ENCODE measurements at regions not wholly inside any gene's neighbourhood (a gene's known extent, or its start where the extent isn't known, plus 50 kb on each side); places are given as distances from the start of the nearest gene placed in this dataset.

DNA sequence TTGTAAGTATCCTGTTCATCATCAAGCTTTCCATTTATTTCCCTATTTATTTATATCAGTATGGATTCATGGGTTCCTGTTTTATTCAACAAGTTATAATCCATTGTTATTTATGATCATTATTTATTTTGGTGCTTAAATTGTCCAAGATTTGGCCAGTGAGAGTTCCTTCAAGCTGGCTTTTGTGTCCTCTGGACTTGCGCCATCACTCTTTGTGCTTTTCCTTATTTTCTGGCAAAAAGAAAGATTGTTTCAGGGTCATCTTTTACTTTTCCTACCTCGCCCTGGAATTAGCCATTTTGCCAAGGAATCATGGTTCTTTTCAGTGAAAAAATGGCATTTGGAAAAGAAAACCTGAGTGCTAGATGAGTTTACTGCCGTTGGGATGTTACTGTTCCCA lies 193.4 kb downstream of the ADAMTS15 start:
- no peak for DNase-seq

DNA sequence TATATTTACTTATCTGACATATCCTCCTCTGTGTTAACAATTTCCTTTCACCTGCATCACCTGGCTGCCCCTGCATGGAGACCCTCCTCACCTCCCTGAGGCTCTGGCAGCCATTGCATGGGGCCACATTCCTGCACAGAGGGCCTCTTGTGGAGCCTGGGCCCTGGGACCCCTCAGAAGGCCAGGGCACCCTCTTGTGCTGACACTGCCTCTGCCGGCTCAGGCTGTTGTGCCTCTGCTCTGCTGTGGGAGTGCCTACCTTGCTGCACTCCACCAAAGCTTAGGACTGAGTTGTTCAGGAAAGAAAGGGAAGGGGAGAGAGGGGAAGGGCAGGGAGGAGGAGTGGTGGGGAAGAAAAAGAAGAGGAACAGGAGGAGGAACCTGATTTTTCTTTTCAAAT lies 194.5 kb downstream of the ADAMTS15 start:
- DNase-seq: no peak

DNA sequence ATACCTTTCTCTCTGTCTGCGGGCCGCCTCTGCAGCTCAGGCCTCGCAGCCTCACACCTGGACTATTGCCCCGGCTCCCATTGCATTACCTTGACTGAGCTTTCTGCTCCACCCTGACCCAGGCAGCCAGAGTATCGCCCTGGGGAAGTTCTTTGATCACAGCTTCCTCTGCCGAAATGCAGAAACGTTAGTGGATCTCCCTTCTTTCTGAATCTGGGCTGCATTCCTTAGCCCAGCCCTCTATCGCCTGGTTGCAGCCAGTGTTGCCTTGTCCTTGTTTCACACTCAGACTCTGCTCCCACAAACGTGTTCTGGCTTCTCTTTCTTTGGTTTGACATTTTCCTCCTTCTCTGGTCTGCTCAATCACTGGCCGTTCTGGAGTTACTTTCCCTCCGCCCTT lies 195.7 kb downstream of the ADAMTS15 start:
- DNase-seq: no peak

DNA sequence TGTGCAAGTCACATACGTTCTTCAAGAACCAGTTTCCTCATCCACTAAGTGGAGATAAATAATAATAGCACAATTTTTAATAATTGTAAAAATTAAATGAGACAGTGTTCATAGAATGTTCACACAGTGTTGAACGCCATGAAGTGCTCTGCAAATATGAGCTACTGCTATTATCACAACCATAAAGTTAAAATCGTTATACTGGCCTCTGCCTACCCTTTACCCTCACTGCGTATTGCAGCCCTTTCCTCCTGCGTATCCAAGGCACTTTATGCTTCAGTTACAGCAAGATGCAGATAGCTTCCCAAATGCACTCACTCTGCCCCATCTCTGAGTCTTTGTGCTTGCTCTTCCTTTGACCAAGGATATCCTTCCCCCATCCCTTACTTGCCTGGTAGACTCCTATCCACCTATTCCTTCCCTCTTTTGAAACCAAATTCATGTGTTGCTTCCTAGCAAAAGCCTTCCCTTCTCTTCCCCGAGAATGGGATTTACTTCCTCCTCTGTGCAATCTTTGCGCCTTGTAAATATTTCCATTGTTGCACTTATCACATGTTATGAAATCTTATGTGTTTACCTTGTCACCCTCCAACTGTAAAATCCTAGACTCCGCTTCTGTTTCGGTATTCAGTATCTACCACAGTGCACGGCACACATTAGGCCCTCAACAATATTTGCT lies 196.9 kb downstream of the ADAMTS15 start:
- no peak for DNase-seq

DNA sequence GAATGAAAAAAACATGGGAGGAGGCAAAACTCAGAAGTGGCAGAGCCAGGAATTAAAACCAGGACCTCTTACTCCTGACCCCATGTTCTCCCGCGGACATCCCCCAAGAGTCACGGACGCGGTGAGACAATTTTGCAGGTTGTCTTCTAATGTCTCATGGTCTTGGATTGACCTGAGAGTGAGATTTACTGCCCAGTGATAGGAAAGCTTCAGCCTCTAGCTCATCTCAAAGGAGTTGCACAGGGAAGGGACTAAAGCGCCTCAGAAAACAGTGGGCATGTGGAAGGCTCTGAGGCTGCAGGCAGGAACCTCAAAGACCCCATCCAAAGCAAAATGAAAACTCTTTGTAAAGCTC lies 197.4 kb downstream of the ADAMTS15 start:
- no peak for DNase-seq

DNA sequence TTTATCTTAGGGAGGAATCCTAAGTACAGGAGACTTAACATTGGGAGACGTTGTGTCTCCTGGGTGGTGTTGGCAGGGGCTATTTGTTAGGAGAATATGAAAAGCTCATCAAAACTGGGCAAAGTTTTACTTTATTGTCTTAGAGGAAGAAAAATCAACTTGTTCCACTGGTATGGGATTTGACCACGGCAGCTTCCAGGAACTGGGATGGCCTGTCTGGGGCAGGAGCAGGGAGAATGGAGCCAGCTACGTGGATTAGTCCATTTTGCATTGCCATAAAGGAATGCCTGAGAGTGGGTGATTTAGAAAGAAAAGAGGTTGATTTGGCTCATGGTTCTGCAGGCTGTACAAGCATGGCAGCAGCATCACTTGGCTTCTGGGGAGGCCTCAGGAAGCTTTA lies 198.4 kb downstream of the ADAMTS15 start:
- no peak for DNase-seq

DNA sequence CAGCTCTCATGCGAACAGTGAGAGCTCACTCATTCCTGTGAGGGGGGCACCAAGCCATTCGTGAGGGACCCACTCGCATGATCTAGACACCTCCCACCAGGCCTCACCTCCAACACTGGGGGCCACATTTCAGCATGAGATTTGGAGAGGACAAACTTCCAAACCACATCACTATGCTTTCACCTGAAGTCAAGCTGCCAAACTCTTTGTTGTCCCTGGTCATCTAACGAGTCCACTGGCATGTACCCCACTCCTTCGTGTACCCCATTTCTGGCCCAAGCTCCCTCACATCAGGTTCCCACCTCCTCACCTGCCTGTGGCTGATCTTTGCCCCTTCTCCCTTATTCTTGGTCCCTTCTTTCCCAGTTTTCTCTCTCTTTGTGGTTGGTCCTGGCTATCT lies 198.9 kb downstream of the ADAMTS15 start:
- DNase-seq: no peak

DNA sequence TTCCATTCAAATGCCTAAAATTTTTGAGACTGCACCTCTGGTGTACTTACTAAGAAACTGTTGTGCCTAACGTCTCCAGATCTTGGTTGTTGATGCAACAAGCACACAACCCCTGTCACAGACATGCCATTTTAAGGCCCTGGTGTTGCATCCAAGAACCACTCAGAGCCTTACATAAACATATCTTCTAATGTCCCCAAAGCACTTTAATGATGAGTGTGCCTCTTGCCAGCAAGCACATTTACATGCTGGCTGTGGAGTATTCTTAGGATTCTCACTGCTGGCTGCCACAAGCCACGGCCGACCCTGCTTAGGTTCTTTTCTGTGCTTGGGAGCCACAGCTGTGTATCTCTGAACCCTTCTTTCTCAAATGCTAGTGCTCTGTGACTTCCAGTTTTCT lies 201.4 kb downstream of the ADAMTS15 start:
- DNase-seq: no peak

DNA sequence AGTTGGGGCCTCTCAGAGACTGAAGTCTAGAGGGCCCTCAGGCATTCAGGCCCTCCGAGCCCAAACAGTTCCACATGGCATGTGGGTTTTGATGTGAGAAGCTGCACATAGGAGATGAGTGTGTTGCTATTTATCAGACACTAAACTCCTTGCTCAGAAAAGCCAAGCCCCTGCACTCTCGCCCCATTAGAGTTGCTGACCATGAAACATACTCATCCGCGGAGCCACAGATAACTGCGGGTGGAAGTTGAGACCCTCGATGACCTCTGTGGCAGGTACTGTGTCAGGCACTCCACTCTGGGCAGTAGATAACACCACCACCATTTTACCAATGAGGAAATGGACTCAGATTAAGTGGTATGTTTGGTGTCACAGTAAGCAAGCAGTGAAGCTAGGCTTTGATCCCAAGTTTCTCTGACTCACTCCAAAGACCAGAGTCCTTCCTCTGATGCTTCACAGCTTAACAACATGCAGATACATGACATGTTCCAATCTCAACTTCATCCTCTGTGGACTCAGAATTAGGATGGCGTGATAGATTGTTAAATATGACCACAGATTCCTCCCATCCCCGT lies 202.1 kb downstream of the ADAMTS15 start:
- DNase-seq: no peak

DNA sequence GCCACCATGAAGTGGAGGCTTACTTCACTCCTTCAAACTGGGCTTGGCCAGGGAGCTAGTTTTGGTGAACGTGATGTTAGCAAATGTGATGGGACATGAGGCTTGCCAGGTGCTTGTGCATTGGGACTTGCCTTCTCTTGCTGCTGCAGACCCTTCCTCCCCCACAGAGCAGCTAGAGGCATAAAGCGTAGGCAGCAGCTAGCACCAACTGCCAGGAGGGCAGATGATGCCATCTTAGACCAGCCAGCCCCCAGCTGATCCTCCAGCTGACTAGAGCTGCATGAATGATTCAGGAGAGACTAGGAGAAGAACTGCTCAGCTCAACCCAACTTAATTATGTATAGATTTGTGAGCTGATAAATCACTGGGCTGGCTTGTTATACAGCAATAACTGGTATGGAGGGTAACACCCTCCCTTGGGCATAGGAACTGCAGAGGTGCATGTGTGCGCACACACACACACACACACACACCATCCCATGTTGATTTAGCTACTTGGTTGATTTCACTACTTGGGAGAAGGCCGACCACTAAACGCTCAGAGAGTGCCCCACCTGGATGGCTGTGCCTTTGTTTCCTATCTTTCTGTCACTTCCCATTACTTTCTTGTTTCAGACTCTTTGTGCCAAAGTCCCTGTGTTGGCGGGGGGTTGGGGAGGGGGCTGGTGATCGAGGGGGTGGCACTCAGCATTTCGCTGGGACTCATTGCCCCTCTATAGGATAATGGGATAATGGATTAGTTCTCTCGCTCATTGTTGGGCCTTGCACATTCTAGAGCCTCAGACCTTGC lies 202.8 kb downstream of the ADAMTS15 start:
- DNase-seq: no peak

DNA sequence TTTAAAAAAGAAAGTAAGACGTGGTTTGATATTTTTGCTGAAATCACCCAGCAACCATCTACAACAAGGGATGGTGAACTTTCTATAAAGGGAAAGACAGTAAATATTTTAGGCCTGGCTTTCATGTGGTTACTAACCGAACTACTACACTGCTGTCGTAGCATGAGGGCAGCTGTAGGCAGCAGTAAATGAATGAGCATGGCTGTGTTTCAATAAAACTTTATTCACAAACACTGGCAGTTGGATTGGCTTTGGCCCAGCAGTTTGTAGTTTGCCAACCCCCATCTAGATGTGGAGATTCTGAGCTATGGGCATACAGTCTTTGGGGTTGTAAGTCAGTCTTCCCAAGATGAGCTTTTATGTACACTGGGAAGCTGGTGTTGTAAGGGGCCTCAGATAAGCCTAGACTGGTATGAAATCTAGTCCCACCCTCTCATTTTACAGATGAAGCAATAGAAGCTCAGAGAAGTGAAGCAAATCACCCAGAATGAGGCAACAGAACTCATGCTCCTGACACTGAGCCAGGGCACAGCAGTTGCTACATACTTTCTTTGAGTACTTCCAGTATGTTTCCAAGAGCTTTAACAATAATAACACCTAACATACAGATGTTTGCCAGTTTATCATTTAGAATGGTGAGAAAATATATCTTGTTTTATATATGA lies 204.4 kb downstream of the ADAMTS15 start:
- no peak for DNase-seq

DNA sequence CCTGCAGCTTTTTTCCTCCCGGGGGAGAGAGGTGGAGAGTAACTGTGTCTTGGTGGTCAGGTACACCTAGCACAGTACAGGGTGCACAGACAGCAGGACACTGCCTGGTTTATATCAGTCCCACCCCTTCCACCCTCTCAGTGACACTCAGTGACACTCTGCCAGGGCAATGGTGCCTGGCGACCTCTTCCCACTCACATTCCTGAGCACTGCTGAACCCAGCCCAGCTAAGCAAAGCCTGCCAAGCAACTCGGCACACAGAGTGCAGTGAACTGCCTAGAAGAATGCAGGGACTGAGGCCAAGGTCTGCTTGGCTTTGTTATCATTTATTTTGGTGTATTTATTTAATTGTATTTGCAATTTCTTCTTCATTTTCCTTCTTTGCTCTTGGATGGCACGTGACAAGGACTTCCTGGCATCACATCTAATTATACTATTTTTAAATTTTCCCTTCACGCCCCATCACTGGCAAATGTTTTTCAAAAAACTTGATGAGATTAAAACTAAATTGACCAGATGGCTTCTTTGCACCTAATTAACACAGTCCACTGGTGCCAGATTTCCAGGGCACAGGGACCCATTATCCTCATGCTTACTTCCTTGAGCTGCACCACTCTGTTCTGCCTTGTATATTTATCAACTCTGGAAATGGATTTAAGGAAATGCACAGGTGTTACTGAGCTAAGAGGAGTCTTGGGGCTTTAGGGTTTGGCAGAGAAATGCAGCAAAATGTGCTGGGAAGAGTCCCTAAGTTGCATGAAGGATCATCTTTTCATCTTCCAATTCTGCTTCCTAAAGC lies 205.6 kb downstream of the ADAMTS15 start:
- peak; percentile 69 for DNase-seq

DNA sequence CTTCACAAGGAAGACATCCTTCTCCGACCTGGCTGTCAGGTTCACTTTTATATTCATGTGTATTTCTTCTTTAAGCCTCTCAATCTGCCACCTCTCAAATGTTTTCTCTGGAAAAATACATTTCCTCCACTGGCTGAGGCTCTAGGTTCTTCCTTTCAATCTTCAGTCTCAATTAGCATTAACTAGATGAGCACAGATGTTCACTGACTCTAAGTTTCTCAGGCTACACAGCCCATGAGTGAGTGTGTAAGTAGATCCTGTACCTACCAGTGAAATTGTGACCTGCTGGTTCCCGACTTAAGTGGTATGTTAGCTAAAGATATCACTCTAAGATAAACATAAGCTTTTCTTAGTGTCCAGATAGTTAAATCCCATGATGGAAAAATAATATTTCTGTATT lies 206.9 kb downstream of the ADAMTS15 start:
- DNase-seq: no peak

DNA sequence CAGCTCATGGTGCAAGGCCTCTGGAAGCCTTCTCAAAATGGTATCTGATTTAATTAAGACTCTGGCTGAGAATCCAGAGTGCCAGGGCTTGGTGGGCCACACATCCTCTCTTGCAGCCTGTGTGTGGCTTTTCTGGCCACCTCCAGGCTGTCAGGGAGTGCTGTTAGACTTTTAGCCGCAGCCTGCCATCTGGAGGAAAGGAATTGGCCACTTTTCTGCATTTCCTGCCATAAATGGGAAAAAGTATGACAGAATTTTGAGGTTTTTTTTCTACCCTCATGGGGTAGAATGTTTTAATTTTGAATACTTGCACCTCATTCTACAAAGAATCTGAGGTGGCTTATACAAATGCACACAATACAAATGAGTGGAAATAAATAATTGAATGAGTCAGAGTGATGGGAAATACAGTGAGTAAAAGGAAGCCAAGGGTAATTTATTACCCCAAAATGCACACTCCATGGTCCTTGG lies 218.4 kb downstream of the ADAMTS15 start:
- DNase-seq: no peak

DNA sequence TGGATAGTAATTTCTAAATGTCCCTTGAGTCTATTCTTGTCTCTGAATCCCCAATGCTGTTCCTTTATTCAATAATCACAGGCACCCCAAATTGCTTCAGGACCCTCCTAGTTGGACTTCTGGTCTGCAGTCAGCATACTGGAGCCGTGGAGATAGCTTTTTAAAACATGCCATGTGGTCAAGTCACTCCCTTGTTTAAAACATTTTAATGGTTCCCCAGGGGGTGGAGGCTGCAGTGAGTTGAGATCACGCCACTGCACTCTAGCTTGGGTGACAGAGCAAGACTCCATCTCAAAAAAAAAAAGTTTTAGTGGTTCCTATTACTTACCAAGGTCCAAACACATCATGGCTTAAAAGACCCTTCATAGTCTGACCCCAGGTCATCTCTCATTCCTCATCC lies 220.3 kb downstream of the ADAMTS15 start:
- DNase-seq: no peak

DNA sequence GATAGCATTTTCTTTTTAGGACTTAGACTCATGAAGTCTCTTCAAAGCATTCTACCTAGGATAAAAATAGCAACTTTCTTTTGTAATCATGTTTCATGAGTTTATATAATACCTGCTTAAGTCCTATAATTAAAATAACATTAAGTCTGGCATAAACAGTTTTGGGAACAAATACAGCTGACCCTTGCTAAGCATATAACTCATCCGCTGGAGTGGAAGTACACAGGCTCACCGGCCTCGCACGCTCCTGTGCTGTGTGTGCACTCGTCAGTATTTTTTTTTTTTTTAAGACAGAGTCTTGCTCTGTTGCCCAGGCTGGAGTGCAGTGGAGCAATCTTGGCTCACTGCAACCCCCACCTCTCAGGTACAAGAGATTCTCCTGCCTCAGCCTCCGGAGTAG lies 221.8 kb downstream of the ADAMTS15 start:
- DNase-seq: no peak

DNA sequence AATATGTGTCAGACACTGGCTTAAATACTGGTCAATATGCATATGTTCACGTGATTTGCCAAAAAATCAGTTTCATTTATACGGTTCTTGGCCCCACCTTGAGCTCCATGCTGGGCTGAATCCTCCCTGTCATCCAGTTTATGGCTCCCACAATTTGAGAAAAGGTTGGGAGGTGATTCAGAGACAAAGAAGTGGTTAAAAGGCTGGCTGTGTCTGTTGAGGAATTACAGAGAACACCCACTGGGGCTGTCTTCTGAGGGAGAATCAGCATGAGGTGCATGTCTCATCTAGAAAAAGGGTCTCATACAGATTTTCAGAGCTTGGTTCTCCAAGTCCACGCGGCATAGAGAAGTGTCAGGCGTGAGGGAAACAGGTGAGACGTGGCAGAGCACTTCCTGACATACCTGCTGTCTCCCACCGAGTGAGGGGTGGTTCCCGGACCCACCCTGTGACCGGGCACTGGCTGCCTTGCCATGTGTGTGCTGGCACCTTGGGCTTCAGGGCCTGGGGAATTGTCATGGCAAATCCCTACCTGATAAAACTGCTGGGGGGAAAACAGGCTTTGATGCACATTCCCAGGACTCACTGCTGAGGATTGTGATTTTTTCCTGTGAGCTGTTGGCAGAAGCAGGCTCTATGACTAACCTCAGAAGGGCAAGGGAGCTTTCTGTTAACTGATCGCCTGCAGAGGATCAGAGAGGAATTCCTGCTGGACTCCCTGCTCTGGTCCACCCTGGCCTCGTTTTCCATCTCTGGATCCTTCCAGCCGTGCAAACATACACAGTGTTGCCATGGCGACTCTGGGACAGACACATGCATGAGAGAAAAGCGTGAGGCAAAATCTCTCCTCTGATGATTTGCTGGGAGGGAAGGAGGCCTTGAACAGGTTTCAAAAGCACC lies 223.6 kb downstream of the ADAMTS15 start:
- DNase-seq: peak; percentile 83

DNA sequence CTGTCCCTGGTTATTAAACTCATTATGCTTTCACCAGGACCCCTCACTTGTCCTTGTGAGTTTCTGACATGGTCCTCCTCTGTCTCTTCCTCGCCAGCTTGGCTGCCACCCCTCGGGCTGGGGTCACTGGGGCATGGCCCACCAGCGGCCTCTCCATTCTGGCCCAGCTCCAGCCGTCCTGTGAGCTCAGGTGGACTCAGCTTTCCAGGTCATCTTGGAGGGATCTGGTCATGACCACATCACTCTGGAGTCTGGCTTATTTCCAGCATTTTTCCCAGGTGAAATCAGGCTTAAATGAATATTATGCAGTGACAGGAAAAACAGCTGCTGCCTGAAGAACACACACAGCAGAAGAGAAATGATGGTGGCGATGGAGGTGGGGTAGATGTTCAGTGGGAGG lies 224.5 kb downstream of the ADAMTS15 start:
- DNase-seq: no peak

DNA sequence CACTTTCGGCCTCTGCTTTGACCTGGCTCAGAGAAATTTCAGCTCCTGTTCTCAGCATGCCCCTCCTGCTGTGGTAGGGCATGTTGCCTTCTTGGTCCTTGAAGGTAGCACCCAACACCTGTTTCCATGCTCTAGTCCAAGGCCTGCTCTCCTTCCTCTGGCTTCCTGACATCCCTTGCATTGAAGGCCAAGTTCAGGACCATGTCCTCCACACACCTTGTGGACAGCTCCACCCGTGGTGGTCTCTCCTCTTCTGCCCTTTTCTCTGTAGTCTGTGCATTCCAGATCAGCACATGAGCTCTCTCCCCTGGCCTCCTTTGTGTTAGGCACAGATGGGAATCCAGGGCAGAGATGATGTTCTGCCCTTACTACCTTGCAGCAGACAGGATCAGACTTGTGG lies 225.3 kb downstream of the ADAMTS15 start:
- DNase-seq: no peak

DNA sequence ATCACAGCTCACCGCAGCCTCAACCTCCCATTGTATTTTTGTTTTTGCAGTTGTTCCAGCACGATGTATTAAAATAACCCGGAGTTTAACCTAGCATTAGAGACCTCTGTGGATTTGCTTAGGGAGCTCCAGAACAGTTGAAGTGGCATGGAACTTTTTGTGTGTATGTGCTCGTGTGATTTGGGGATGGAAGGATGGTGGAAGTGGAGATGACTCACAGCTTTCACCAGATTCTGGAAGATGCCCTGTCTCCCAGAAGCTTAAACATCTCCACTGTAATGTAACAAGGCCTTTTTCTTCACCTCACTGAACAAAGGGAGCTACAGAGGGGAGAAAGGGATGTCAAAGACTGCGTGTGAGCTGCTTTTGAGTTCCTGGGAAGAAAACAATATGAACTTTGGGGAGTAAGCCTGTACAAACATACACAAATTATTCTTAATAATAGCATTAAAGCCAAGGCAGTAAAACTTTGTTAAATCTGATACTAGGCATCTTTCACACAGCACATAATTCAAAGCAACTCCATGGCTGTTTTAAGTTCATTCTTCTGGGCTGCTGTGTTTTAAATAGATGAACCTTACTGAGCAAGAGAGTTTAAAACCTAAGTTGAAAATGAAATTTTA lies 226.4 kb downstream of the ADAMTS15 start:
- peak; percentile 68 for DNase-seq
